Adrenal gland (tissue), 5 donors: ENCODE measurements at regions not wholly inside any gene's neighbourhood (a gene's known extent, or its start where the extent isn't known, plus 50 kb on each side); places are given as distances from the start of the nearest gene placed in this dataset.

Source experiments
- CTCF ChIP-seq, 6 experiments: fragments of 450-650 bp in 4 of 6; fragments of 200-600 bp in 2 of 6; sonication (generic) in 1 of 6; IDR thresholded peaks; 1 replicate in 5 of 6; 2 replicates in 1 of 6; pipeline versions ENCODE4 v1.5.1 to v1.8.0; 2016 to 2021; ENCODE audit warnings: antibody characterized with exemption in 6 of 6, mild to moderate bottlenecking in 2 of 6, moderate library complexity in 1 of 6
- POLR2A ChIP-seq, 2 donors: fragments of 450-650 bp; IDR thresholded peaks; one replicate each; pipeline ENCODE4 v1.6.1; 2017; ENCODE audit warnings: antibody characterized with exemption in 2 of 2, mild to moderate bottlenecking in 2 of 2, moderate library complexity in 1 of 2
- donor health status: DM: no; HTN: no; CAD: no.

GRCh38 chr11:104325093-104325492, 161.1 kb upstream of the PDGFD start:
- TF ChIP-seq CTCF (IDR thresholded peaks at IDR 0.05), result no peak
- no peak for TF ChIP-seq POLR2A (IDR thresholded peaks at IDR 0.05)
